Vagina (tissue), 2 donors: ENCODE measurements at regions not wholly inside any gene's neighbourhood (a gene's known extent, or its start where the extent isn't known, plus 50 kb on each side); places are given as distances from the start of the nearest gene placed in this dataset.

Experiments
- DNase-seq, 2 donors: peaks; one replicate each; pipeline ENCODE4 v3.0.0-alpha.2; 2017; ENCODE audit errors: extremely low spot score in 2 of 2
- H3K27ac ChIP-seq: fragments of 200-600 bp; sonication (generic); one replicate; pipeline ENCODE4 v1.5.1; 2019
- H3K27me3 ChIP-seq: fragments of 200-600 bp; sonication (generic); one replicate; pipeline ENCODE4 v1.5.1; 2019
- H3K36me3 ChIP-seq, 2 donors: fragments of 200-600 bp; sonication (generic); one replicate each; pipeline ENCODE4 v1.5.1; 2017 to 2019
- H3K4me1 ChIP-seq: fragments of 200-600 bp; sonication (generic); one replicate; pipeline ENCODE4 v1.5.1; 2019
- H3K4me3 ChIP-seq, 2 donors: fragments of 200-600 bp; sonication (generic); 1 replicate in 1 of 2; 2 replicates in 1 of 2; pipeline ENCODE4 v1.5.1; 2016 to 2019
- H3K9me3 ChIP-seq: fragments of 200-600 bp; sonication (generic); one replicate; pipeline ENCODE4 v1.5.1; 2019
- CTCF ChIP-seq, 3 experiments: fragments of 450-650 bp in 2 of 3; fragments of 200-600 bp in 1 of 3; sonication (generic) in 1 of 3; IDR thresholded peaks; one replicate each; pipeline ENCODE4 v1.5.1; 2017 to 2019; ENCODE audit warnings: antibody characterized with exemption in 3 of 3, mild to moderate bottlenecking in 2 of 3, moderate library complexity in 2 of 3
- POLR2A ChIP-seq, 2 donors: fragments of 450-650 bp; IDR thresholded peaks; one replicate each; pipeline ENCODE4 v1.6.1; 2017; ENCODE audit warnings: antibody characterized with exemption in 2 of 2, mild to moderate bottlenecking in 2 of 2, moderate library complexity in 2 of 2
- POLR2AphosphoS5 ChIP-seq, 2 donors: sonication (generic); formaldehyde crosslinking; IDR thresholded peaks; one replicate each; pipeline ENCODE4 v1.9.0; 2017; ENCODE audit warnings: antibody characterized with exemption in 2 of 2, mild to moderate bottlenecking in 2 of 2, low read depth in 1 of 2; ENCODE audit not compliant: insufficient read depth in 1 of 2
- intact Hi-C: fragments of 100-400 bp; cut with DNase I; formaldehyde crosslinking; loops from one replicate; pipeline ENCODE4 v1.15.1; 2023

DNA sequence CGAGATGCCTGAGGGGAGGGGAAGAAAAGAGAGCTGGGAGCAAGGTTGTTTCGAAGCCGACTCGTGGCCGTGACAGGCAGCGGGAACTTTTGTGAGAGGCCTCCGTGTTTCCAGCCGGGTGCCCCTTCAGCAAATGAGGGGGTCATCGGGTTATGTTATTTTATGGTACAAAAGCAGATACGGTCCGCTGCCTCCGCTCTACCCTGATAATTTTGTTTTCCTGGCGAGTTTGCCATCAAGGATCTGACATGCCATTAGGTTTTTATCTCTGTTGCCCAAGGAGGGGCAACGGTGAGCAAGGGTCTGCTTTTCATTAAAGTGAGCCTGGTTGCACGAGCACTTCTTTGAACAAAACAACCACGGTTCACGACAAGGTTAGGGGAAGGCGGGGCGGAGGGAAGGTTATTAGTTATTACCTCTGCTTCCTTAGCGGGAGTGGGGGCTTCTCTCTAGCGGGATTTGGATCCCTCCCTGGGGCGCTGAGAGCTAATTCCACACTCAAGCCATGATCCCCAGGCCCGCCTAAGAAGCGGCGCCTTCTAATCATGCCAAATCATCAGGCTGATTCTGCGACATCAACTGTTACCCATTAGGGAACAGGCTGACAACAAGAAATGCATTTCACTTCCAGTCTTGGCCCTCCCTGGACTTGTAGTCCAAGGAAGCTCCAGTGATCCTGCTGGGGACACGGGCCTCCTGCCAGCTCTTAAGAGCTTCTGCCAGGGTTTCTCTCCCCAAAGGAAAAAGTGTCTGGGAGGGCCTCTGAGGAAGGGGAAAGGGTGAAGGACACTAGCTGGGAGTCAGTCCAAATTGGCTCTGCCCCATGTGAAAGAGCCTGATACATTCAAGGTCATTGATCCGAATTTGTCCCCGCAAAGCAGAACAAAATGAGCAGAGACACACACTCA, 617.7 kb downstream of the MID1IP1 start:
- no peaks in the 10 kb centered on the region for H3K36me3 ChIP-seq
- TF ChIP-seq POLR2A (IDR thresholded peaks at IDR 0.05) (no peak), CTCF (IDR thresholded peaks at IDR 0.05) (no peak), POLR2AphosphoS5 (IDR thresholded peaks at IDR 0.05; ENCODE audit: insufficient read depth in 1 of 2, low read depth in 1 of 2) (no peak)
- no peak overlapping the region for H3K27ac ChIP-seq

DNA sequence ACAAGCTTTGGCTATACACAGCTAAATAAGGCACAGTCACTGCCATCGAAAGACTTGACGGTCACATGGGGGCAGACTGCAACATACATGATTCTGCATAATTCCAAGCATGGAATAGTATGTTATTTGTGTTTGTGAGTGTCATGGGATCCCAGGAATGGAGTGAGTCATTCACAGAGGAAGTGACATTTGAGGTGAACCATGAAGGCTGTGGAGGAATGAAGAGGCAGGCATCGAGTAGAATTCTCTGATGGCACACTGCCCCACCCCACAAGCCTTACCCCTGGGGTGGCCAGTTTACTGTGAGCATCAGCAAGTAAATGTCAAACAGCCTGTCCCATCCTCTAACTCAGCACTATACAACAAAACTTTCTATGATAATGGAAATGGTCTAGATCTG, 619.7 kb downstream of the MID1IP1 start:
- DNase-seq: no peak
- no peak for TF ChIP-seq POLR2AphosphoS5 (IDR thresholded peaks at IDR 0.05; ENCODE audit: insufficient read depth in 1 of 2, low read depth in 1 of 2)
- no peak for TF ChIP-seq CTCF (IDR thresholded peaks at IDR 0.05)
- no peak for TF ChIP-seq POLR2A (IDR thresholded peaks at IDR 0.05)
- Histone ChIP-seq H3K27ac (no peak overlapping the region), H3K4me1 (no peaks in the 10 kb centered on the region), H3K9me3 (no peaks in the 10 kb centered on the region), H3K27me3 (no peaks in the 10 kb centered on the region), H3K36me3 (no peaks in the 10 kb centered on the region), H3K4me3 (no peak overlapping the region)
- intact Hi-C loops: no loop called here

More for the DNA sequence above, 617.7 kb downstream of the MID1IP1 start:
- intact Hi-C loops: no loop called here
- Histone ChIP-seq H3K4me1 (no peaks in the 10 kb centered on the region), H3K27me3 (no peaks in the 10 kb centered on the region), H3K9me3 (no peaks in the 10 kb centered on the region), H3K4me3 (no peak overlapping the region)
- DNase-seq: no peak

DNA sequence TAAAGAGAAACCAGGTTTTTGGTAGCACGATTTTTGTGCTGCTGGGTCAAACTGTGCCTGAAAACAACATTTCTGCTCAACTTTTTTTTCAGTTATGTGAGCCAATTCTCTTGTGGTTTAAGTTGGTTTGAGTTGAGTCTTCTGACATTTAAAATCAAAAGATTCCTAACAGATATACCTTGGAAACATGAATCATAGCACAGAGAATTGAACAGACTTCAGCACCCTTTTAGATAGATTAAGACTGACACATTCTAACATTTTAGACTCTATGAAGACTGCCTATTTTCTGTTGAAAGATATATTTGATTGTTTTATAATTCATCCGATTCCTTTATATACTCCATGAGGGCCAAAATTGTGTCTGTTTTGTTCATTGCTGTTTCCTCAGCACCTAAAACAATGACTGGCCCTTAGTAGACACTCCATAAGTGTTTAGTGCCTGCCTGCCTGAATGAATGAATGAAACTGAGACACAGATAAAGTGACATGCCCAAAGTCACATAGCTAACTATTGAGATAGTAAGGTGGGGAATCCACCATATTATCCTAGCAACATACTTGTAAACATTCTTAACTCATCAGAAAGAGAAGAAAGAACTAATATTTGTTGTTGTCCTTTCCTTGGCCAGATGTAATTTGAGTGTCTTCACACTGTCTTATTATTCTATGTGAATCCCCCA, 624.0 kb downstream of the MID1IP1 start:
- no peaks in the 10 kb centered on the region for H3K27me3 ChIP-seq
- no peak for DNase-seq
- no peaks in the 10 kb centered on the region for H3K4me1 ChIP-seq
- no peak for TF ChIP-seq POLR2AphosphoS5 (IDR thresholded peaks at IDR 0.05; ENCODE audit: insufficient read depth in 1 of 2, low read depth in 1 of 2)
- TF ChIP-seq CTCF (IDR thresholded peaks at IDR 0.05): no peak
- no peak for TF ChIP-seq POLR2A (IDR thresholded peaks at IDR 0.05)
- H3K36me3 ChIP-seq: no peaks in the 10 kb centered on the region
- no peak overlapping the region for H3K4me3 ChIP-seq
- H3K9me3 ChIP-seq: no peaks in the 10 kb centered on the region
- H3K27ac ChIP-seq: no peak overlapping the region
- intact Hi-C loops: no loop called here

DNA sequence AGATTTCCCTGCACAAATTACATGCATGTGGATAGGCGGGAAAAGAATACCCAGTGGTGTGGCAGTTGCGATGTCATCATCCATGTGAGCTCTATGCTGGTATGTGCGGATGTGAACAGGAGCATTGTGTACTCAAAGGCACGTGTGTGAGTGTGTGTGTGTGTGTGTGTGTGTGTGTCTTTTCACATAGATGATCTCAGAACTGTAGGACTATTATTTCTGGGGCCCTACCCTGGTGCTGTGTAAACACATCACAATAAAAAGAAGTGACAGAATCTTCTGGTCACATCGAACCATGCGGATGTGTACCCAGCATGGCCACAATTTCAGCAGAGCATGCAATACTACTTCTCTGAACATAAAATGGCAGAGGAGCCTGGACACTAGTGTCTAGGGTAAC, 624.8 kb downstream of the MID1IP1 start:
- Histone ChIP-seq H3K36me3 (no peaks in the 10 kb centered on the region), H3K4me3 (no peak overlapping the region), H3K27ac (no peak overlapping the region), H3K27me3 (no peaks in the 10 kb centered on the region), H3K4me1 (no peaks in the 10 kb centered on the region), H3K9me3 (no peaks in the 10 kb centered on the region)
- intact Hi-C loops: no loop called here
- no peak for DNase-seq
- TF ChIP-seq CTCF (IDR thresholded peaks at IDR 0.05): no peak
- TF ChIP-seq POLR2A (IDR thresholded peaks at IDR 0.05): no peak
- TF ChIP-seq POLR2AphosphoS5 (IDR thresholded peaks at IDR 0.05; ENCODE audit: insufficient read depth in 1 of 2, low read depth in 1 of 2): no peak

GRCh38 chrX:39427492-39427891, 626.2 kb downstream of the MID1IP1 start:
- H3K27ac ChIP-seq: no peak overlapping the region

More at GRCh38 chrX:39427492-39427891, 626.2 kb downstream of the MID1IP1 start:
- no peak for TF ChIP-seq POLR2AphosphoS5 (IDR thresholded peaks at IDR 0.05; ENCODE audit: insufficient read depth in 1 of 2, low read depth in 1 of 2)
- no peak for TF ChIP-seq POLR2A (IDR thresholded peaks at IDR 0.05)
- TF ChIP-seq CTCF (IDR thresholded peaks at IDR 0.05): no peak
- intact Hi-C loops: no loop called here
- no peaks in the 10 kb centered on the region for H3K36me3 ChIP-seq
- no peaks in the 10 kb centered on the region for H3K4me1 ChIP-seq
- no peaks in the 10 kb centered on the region for H3K9me3 ChIP-seq
- DNase-seq: no peak
- H3K4me3 ChIP-seq: no peak overlapping the region
- no peaks in the 10 kb centered on the region for H3K27me3 ChIP-seq
